GM18511 (cell line): ENCODE measurements at regions not wholly inside any gene's neighbourhood (a gene's known extent, or its start where the extent isn't known, plus 50 kb on each side); places are given as distances from the start of the nearest gene placed in this dataset.

Experiments used
- ATAC-seq: cut with Tn5 transposase; IDR thresholded peaks from one replicate; pipeline ENCODE4 v1.9.1; 2021; ENCODE audit warnings: mild to moderate bottlenecking, moderate library complexity; ENCODE audit not compliant: unreplicated experiment

- no peak for ATAC-seq
Measured at GRCh38 chr17:68706356-68706920, 105.3 kb upstream of the FAM20A start.

- ATAC-seq, result no peak
Measured at GRCh38 chr17:68705714-68706076, 104.5 kb upstream of the FAM20A start.

- no peak for ATAC-seq
Measured at GRCh38 chr17:68704871-68705713, 103.9 kb upstream of the FAM20A start.

GRCh38 chr17:68701046-68701445 is 99.9 kb upstream of the FAM20A start:
- ATAC-seq, result no peak

GRCh38 chr17:68700421-68700820 is 99.3 kb upstream of the FAM20A start:
- ATAC-seq, result no peak

- ATAC-seq, result no peak
Measured at GRCh38 chr17:68699936-68700335, 98.8 kb upstream of the FAM20A start.

- ATAC-seq, result no peak
Measured at GRCh38 chr17:68698746-68699145, 97.6 kb upstream of the FAM20A start.

- ATAC-seq, result no peak
Measured at GRCh38 chr17:68697850-68698361, 96.7 kb upstream of the FAM20A start.

- no peak for ATAC-seq
Measured at GRCh38 chr17:68695659-68696058, 94.5 kb upstream of the FAM20A start.

- no peak for ATAC-seq
Measured at GRCh38 chr17:68694791-68695485, 93.8 kb upstream of the FAM20A start.

- ATAC-seq, result no peak
Measured at GRCh38 chr17:68693896-68694295, 92.7 kb upstream of the FAM20A start.

GRCh38 chr17:68693466-68693865 is 92.3 kb upstream of the FAM20A start:
- ATAC-seq, result no peak

GRCh38 chr17:68686108-68686988 is 85.2 kb upstream of the FAM20A start:
- no peak for ATAC-seq

- ATAC-seq, result no peak
Measured at GRCh38 chr17:68684949-68685357, 83.8 kb upstream of the FAM20A start.

- no peak for ATAC-seq
Measured at GRCh38 chr17:68682903-68683302, 81.7 kb upstream of the FAM20A start.

- ATAC-seq, result no peak
Measured at GRCh38 chr17:68679882-68680281, 78.7 kb upstream of the FAM20A start.

GRCh38 chr17:68676856-68677255 is 75.7 kb upstream of the FAM20A start:
- no peak for ATAC-seq

GRCh38 chr17:68675723-68676122 is 74.6 kb upstream of the FAM20A start:
- no peak for ATAC-seq

- ATAC-seq, result no peak
Measured at GRCh38 chr17:68674029-68674925, 73.1 kb upstream of the FAM20A start.
